Mucosa of gallbladder (tissue), 1 donor: ENCODE measurements at regions not wholly inside any gene's neighbourhood (a gene's known extent, or its start where the extent isn't known, plus 50 kb on each side); places are given as distances from the start of the nearest gene placed in this dataset.

Source experiments
- DNase-seq: peaks from one replicate; pipeline ENCODE4 v3.0.0-alpha.2; 2020; ENCODE audit warnings: low spot score
- donor health status: DM: no; HTN: no; CAD: no.

DNA sequence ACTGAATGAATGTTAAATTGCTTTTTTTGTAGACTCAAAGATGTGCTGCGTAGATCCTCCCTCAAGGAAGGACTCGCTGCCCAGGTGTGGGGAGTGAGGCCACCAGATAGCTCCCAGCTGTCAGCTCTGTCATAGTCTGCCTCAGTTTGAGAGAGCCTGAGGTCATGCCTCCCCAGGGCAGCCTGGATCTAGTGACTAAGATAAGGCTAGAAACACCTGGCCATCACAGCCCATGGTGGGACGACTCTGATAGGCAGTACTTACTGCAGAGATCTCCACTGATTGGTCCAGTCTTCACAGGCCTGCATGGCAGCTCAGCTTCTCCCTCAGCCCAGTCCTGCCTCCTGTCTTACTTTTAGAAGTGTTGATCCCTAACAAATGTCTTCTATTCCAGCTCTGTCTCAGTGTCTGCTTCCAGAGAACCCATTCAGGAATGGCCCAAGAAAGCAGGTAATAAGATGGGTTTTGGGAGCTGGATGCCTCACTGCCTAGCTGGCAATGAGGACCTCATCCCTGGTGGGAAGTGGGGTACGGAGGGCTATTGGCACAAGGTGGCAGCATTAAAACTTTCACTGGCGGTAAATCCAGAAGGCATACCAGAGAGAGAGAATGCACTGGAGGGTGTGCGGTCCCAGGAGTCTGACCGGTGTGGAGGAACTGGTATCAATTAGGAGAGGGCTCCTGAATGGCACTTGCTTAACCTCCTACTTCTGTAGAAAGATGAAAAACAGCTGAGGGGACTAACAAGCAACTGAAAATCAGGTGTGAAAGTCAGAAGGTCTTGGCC lies 55.3 kb upstream of the GPR37L1 start:
- DNase-seq, result no peak

DNA sequence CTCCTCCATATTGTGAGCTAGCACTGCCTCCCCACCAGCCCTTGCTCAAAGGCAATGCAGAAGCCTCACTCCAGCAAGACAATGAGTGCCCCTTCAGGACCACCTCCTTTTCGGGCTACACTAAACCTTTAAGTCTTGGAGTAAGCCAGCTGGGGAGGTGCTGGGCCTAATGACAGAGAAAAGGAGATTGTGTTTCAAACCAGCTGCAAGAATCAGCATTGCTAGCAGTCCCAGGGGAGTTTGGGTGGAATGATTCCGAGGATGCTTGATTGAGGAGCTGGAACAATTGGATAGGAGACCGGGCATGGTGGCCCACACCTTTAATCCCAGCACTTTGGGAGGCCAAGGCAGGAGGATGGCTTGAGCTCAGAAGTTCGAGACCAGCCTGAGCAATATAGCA lies 54.1 kb upstream of the GPR37L1 start:
- DNase-seq, result no peak

DNA sequence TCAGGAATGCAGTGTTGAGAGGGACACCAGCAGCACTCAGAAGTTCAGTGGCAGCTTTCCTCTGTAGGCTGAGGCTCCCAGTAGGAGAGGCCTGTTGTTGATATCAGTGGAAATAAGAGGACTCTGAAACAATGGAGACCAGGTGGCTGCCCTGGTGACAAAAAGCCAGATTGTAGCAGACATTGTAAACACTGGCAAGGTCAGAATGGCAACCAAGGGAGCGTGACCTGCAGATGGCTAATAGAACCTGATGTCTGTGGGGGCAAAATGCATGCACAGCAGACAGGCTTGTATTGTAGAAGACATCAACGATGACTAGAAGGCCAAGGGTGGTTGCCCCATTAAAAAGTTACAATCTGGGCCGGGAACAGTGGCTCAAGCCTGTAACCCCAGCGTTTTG lies 53.1 kb upstream of the GPR37L1 start:
- no peak for DNase-seq

DNA sequence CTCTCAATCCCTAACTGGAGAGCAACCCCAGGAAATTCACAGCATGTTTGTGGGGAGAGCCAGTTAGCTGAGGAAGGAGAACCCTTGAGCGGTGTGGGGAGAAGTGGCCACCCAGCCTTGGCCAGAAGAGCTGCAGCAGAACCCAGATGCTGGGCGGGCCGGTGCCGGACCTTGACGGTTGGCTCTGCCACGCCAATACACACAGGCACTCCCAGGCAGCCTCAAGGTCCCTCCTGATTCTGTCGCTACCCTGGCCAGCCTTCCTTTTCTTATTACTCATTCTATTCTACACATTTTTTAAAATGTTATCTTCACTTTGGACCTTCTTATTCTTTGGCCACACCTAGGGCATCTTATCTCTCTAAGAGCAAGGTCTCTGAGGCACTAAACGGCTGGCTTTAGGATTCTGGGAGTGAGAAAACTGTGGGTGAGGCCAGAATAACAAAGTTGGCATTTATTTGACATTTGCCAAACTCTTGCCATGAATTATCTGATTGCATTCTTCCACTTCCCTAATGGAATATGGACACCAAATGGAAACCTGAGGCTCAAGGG lies 50.4 kb upstream of the GPR37L1 start:
- peak; percentile 51 for DNase-seq
